ENCODE measurements at regions not wholly inside any gene's neighbourhood (a gene's known extent, or its start where the extent isn't known, plus 50 kb on each side); places are given as distances from the start of the nearest gene placed in this dataset.

GRCh38 chr20:56995149-56995548 lies 271.3 kb downstream of the BMP7 start:
- H3K4me1 ChIP-seq, result no peaks in the 10 kb centered on the region
- no peak overlapping the region for H3K27ac ChIP-seq
- TF ChIP-seq POLR2A (IDR thresholded peaks at IDR 0.05) (no peak), POLR2AphosphoS5 (IDR thresholded peaks at IDR 0.05) (no peak), CTCF (IDR thresholded peaks at IDR 0.05) (no peak)
- H3K4me3 ChIP-seq, result no peak overlapping the region
- no peaks in the 10 kb centered on the region for H3K36me3 ChIP-seq
- peaks cover 10 to 16% of the 10 kb centered on the region in 2 donors for H3K9me3 ChIP-seq
- no peaks in the 10 kb centered on the region for H3K27me3 ChIP-seq
- no peak for DNase-seq (ENCODE audit: low spot score in 2 of 2)
- intact Hi-C loops (cut with DNase I; ENCODE audit: low total_unique reads), result no loop called here

- Histone ChIP-seq H3K27me3 (no peaks in the 10 kb centered on the region), H3K4me1 (no peaks in the 10 kb centered on the region), H3K27ac (no peak overlapping the region), H3K4me3 (no peak overlapping the region), H3K9me3 (peaks cover 10 to 16% of the 10 kb centered on the region in 2 donors), H3K36me3 (no peaks in the 10 kb centered on the region)
- DNase-seq (ENCODE audit: low spot score in 2 of 2), result no peak
- intact Hi-C loops (cut with DNase I; ENCODE audit: low total_unique reads), result no loop called here
- TF ChIP-seq POLR2AphosphoS5 (IDR thresholded peaks at IDR 0.05), result no peak
- TF ChIP-seq CTCF (IDR thresholded peaks at IDR 0.05), result peak in 2 of 3 donors; percentile 22 to 28
Observed at GRCh38 chr20:56995635-56996075, 270.8 kb downstream of the BMP7 start.

GRCh38 chr20:56996533-56996932 lies 269.9 kb downstream of the BMP7 start:
- TF ChIP-seq CTCF (IDR thresholded peaks at IDR 0.05) (no peak), POLR2AphosphoS5 (IDR thresholded peaks at IDR 0.05) (no peak), POLR2A (IDR thresholded peaks at IDR 0.05) (no peak)
- H3K9me3 ChIP-seq, result peaks cover 10 to 16% of the 10 kb centered on the region in 2 donors
- intact Hi-C loops (cut with DNase I; ENCODE audit: low total_unique reads), result no loop called here
- no peaks in the 10 kb centered on the region for H3K27me3 ChIP-seq
- no peak overlapping the region for H3K27ac ChIP-seq
- H3K36me3 ChIP-seq, result no peaks in the 10 kb centered on the region
- no peak overlapping the region for H3K4me3 ChIP-seq
- DNase-seq (ENCODE audit: low spot score in 2 of 2), result no peak
- H3K4me1 ChIP-seq, result no peaks in the 10 kb centered on the region

- no peaks in the 10 kb centered on the region for H3K36me3 ChIP-seq
- no peak for DNase-seq (ENCODE audit: low spot score in 2 of 2)
- intact Hi-C loops (cut with DNase I; ENCODE audit: low total_unique reads), result no loop called here
- H3K4me1 ChIP-seq, result no peaks in the 10 kb centered on the region
- no peak for TF ChIP-seq POLR2A (IDR thresholded peaks at IDR 0.05)
- TF ChIP-seq POLR2AphosphoS5 (IDR thresholded peaks at IDR 0.05), result no peak
- no peak for TF ChIP-seq CTCF (IDR thresholded peaks at IDR 0.05)
- H3K27ac ChIP-seq, result no peak overlapping the region
- no peak overlapping the region for H3K4me3 ChIP-seq
- peaks cover 10 to 16% of the 10 kb centered on the region in 2 donors for H3K9me3 ChIP-seq
- peaks cover 0 to 8% of the 10 kb centered on the region in 2 donors for H3K27me3 ChIP-seq
Observed at GRCh38 chr20:56998438-56998837, 268.0 kb downstream of the BMP7 start.

GRCh38 chr20:57000441-57000968 lies 265.9 kb downstream of the BMP7 start:
- intact Hi-C loops (cut with DNase I; ENCODE audit: low total_unique reads), result no loop called here
- no peak overlapping the region for H3K27ac ChIP-seq
- peaks cover 0 to 18% of the 10 kb centered on the region in 2 donors for H3K27me3 ChIP-seq
- DNase-seq (ENCODE audit: low spot score in 2 of 2), result no peak
- TF ChIP-seq POLR2A (IDR thresholded peaks at IDR 0.05), result no peak
- no peak for TF ChIP-seq POLR2AphosphoS5 (IDR thresholded peaks at IDR 0.05)
- TF ChIP-seq CTCF (IDR thresholded peaks at IDR 0.05), result no peak
- peaks cover 10 to 16% of the 10 kb centered on the region in 2 donors for H3K9me3 ChIP-seq
- no peak overlapping the region for H3K4me3 ChIP-seq
- no peaks in the 10 kb centered on the region for H3K36me3 ChIP-seq
- no peaks in the 10 kb centered on the region for H3K4me1 ChIP-seq
